Neuronal stem cell (in vitro differentiated cells): ENCODE measurements at regions not wholly inside any gene's neighbourhood (a gene's known extent, or its start where the extent isn't known, plus 50 kb on each side); places are given as distances from the start of the nearest gene placed in this dataset.

ENCODE experiments used
- DNase-seq: peaks from one replicate; pipeline ENCODE4 v3.0.0-alpha.2; 2013; ENCODE audit warnings: low spot score
- H2AFZ ChIP-seq: one replicate; pipeline ENCODE4 v1.6.1; 2013; ENCODE audit warnings: mild to moderate bottlenecking, low read length, inconsistent platforms
- H2AK5ac ChIP-seq: 2 replicates; pipeline ENCODE4 v1.6.1; 2013; ENCODE audit warnings: low read depth, mild to moderate bottlenecking, inconsistent platforms, low read length, moderate library complexity, mixed read lengths
- H2BK120ac ChIP-seq: 2 replicates; pipeline ENCODE4 v1.6.1; 2013; ENCODE audit warnings: low read depth, mild to moderate bottlenecking, inconsistent platforms, low read length, moderate library complexity, mixed read lengths
- H2BK12ac ChIP-seq: one replicate; pipeline ENCODE4 v1.6.1; 2013; ENCODE audit warnings: low read length, inconsistent platforms
- H2BK15ac ChIP-seq: 2 replicates; pipeline ENCODE4 v1.6.1; 2013; ENCODE audit warnings: mild to moderate bottlenecking, low read length, inconsistent platforms, mixed read lengths
- H2BK5ac ChIP-seq: one replicate; pipeline ENCODE4 v1.6.1; 2013; ENCODE audit warnings: inconsistent platforms, mild to moderate bottlenecking, low read length, moderate library complexity
- H3K14ac ChIP-seq: one replicate; pipeline ENCODE4 v1.6.1; 2013; ENCODE audit warnings: low read length, inconsistent platforms
- H3K18ac ChIP-seq: 2 replicates; pipeline ENCODE4 v1.6.1; 2013; ENCODE audit warnings: low read length, inconsistent platforms
- H3K23ac ChIP-seq: 2 replicates; pipeline ENCODE4 v1.6.1; 2013; ENCODE audit warnings: low read depth, mild to moderate bottlenecking, mixed read lengths, low read length, inconsistent platforms; ENCODE audit not compliant: poor library complexity
- H3K27ac ChIP-seq: replicated peaks from 3 replicates; pipeline ENCODE4 v1.5.1; 2013; ENCODE audit warnings: low read length, inconsistent platforms
- H3K27me3 ChIP-seq, 3 experiments: 2 replicates each; pipeline ENCODE4 v1.6.1; 2013; ENCODE audit warnings: low read length in 3 of 3, mild to moderate bottlenecking in 2 of 3, inconsistent platforms in 1 of 3, low read depth in 1 of 3, mixed read lengths in 1 of 3, moderate library complexity in 1 of 3; ENCODE audit not compliant: control insufficient read depth in 3 of 3, insufficient read depth in 3 of 3
- H3K36me3 ChIP-seq, 2 donors: replicated peaks in 1 of 2; 2 replicates each; pipeline ENCODE4 v1.6.1; 2013; ENCODE audit warnings: low read length in 2 of 2; ENCODE audit not compliant: control insufficient read depth in 2 of 2, insufficient read depth in 2 of 2
- H3K4ac ChIP-seq: 2 replicates; pipeline ENCODE4 v1.6.1; 2013; ENCODE audit warnings: inconsistent platforms, mild to moderate bottlenecking, low read length, moderate library complexity
- H3K4me1 ChIP-seq, 2 donors: 1 replicate in 1 of 2; 2 replicates in 1 of 2; pipeline ENCODE4 v1.6.1; 2013; ENCODE audit warnings: low read length in 2 of 2, low read depth in 1 of 2; ENCODE audit not compliant: control insufficient read depth in 2 of 2, insufficient read depth in 1 of 2
- H3K4me2 ChIP-seq: one replicate; pipeline ENCODE4 v1.6.1; 2013; ENCODE audit warnings: mild to moderate bottlenecking, low read length, inconsistent platforms; ENCODE audit not compliant: insufficient read depth, poor library complexity, severe bottlenecking
- H3K4me3 ChIP-seq, 2 donors: 2 replicates each; pipeline ENCODE4 v1.5.1; 2013; ENCODE audit warnings: low read length in 2 of 2, mild to moderate bottlenecking in 2 of 2, inconsistent platforms in 1 of 2, moderate library complexity in 1 of 2
- H3K79me1 ChIP-seq: one replicate; pipeline ENCODE4 v1.6.1; 2013; ENCODE audit warnings: low read depth, mild to moderate bottlenecking, inconsistent platforms, low read length, moderate library complexity
- H3K9ac ChIP-seq: one replicate; pipeline ENCODE4 v1.6.1; 2013; ENCODE audit warnings: mild to moderate bottlenecking, low read depth, low read length, inconsistent platforms; ENCODE audit not compliant: poor library complexity
- H3K9me3 ChIP-seq, 2 donors: replicated peaks in 1 of 2; 2 replicates each; pipeline versions ENCODE3 to v1.6.1; 2013; ENCODE audit warnings: low read length in 2 of 2, mild to moderate bottlenecking in 2 of 2, inconsistent platforms in 1 of 2, low read depth in 1 of 2, mixed read lengths in 1 of 2, moderate library complexity in 1 of 2; ENCODE audit not compliant: control insufficient read depth in 2 of 2, insufficient read depth in 1 of 2
- H4K8ac ChIP-seq: one replicate; pipeline ENCODE4 v1.6.1; 2013; ENCODE audit warnings: low read depth, mild to moderate bottlenecking, inconsistent platforms, low read length, moderate library complexity
- H4K91ac ChIP-seq: one replicate; pipeline ENCODE4 v1.6.1; 2013; ENCODE audit warnings: low read length, low read depth, mild to moderate bottlenecking, inconsistent platforms; ENCODE audit not compliant: poor library complexity
- WGBS, 2 donors: extraction: QIAGEN DNeasy Blood & Tissue Kit; methylation state at CpG; one replicate each; pipeline ENCODE4 v1.1.7; 2013; ENCODE audit warnings: missing lambda C conversion rate in 2 of 2, mixed read lengths in 1 of 2; ENCODE audit not compliant: insufficient read length in 2 of 2, insufficient replicate concordance in 1 of 2; ENCODE audit errors: extremely low coverage in 2 of 2; 5-methylcytosine and 5-hydroxymethylcytosine counted together

DNA sequence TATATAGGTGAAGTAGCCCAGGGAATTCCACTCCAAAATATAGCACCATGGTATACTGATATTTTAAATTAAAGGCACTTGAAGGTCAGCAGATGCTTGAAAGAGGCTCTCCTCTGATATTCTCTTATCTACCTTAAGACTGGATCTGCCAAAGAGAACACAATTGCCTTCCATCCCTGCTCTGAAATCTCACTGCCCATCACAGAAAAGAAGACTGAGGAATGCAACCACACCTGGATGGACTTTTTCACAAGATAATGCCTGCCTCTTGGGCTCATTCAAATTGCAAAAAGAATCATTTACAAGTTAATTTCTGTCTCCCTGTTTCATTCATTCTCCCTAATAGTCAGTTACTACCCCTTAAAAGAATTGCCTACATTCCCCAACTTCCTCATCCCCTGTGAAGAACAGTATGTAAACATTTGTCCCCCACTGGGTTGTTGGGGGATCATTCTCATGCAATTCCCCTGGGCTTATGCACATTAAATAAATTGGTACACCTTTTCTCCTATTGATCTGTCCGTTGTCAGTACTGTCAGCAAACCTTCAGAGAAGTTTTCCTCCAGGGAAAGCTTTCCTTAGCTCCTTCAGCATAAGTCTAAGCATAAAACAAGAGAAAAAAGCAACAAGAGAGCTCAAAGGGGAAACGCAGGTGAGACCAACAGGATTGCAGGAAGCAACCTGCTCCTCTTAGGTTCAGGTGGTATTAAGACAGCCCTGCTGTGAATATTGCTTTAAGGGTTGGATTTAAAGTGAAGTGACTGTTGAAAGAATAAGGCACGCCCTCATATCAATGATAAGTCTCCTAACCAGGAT lies 171.4 kb upstream of the SLC30A5 start:
- no peak overlapping the region for H3K4me3 ChIP-seq
- H3K79me1 ChIP-seq, result no peaks in the 10 kb centered on the region
- no CpG with 5 or more reads among the region's 3 CpGs for WGBS, 2 donors
- DNase-seq, result no peak
- no peak overlapping the region for H2BK5ac ChIP-seq
- H3K18ac ChIP-seq, result no peak overlapping the region
- no peak overlapping the region for H3K27ac ChIP-seq
- no peak overlapping the region for H2BK12ac ChIP-seq
- no peak overlapping the region for H4K91ac ChIP-seq
- no peak overlapping the region for H3K4ac ChIP-seq
- no peak overlapping the region for H3K14ac ChIP-seq
- no peak overlapping the region for H2AK5ac ChIP-seq
- no peak overlapping the region for H2BK15ac ChIP-seq
- peaks cover 0 to 2% of the 10 kb centered on the region in 2 donors for H3K9me3 ChIP-seq
- H3K23ac ChIP-seq, result no peak overlapping the region
- no peak overlapping the region for H3K4me2 ChIP-seq
- H3K9ac ChIP-seq, result no peak overlapping the region
- no peak overlapping the region for H2BK120ac ChIP-seq
- H3K4me1 ChIP-seq, result no peaks in the 10 kb centered on the region
- no peak overlapping the region for H4K8ac ChIP-seq
- no peaks in the 10 kb centered on the region for H3K27me3 ChIP-seq
- no peak overlapping the region for H2AFZ ChIP-seq
- no peaks in the 10 kb centered on the region for H3K36me3 ChIP-seq

DNA sequence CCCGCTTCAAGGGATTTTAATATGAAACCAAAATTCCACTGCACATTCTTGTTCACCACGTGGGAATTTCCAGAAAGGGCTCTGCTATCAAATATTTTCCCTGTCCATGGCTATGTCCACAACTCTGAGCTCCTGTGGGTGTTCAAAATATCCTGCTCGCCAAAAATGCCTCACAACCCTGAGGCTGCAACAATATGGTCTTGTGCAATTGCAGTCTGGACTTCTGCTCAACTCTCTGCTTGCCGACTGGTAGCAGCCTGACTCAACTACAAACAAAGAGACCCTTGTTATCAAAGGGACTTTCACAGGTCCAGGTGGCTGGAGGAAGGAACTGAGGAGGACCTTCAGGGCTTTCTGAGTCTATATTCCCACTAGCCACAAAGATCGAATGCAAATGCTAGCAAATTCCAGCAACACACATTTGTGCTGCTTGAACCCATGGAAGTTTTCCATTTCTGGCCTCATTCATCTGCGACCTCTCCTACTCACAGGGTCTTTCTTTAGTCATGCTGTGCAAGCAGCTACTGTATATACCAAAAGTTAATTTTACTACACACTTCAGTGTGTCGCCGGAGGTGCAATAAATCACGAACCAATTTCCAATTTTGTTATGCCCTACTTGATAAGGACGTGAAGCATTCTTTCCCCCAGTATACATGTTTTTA lies 169.2 kb upstream of the SLC30A5 start:
- Histone ChIP-seq H3K27me3 (no peaks in the 10 kb centered on the region), H2BK15ac (no peak overlapping the region), H3K4me1 (no peaks in the 10 kb centered on the region), H4K91ac (no peak overlapping the region), H3K14ac (no peak overlapping the region), H3K4me2 (no peak overlapping the region), H3K9me3 (no peaks in the 10 kb centered on the region), H2AFZ (no peak overlapping the region), H3K27ac (no peak overlapping the region), H4K8ac (no peak overlapping the region), H3K4ac (no peak overlapping the region), H2AK5ac (no peak overlapping the region), H3K9ac (no peak overlapping the region), H2BK5ac (no peak overlapping the region), H2BK120ac (no peak overlapping the region), H3K79me1 (no peaks in the 10 kb centered on the region), H3K18ac (no peak overlapping the region), H3K36me3 (no peaks in the 10 kb centered on the region), H2BK12ac (no peak overlapping the region), H3K23ac (no peak overlapping the region), H3K4me3 (no peak overlapping the region)
- no CpG with 5 or more reads among the region's 10 CpGs for WGBS, 2 donors
- DNase-seq, result no peak

DNA sequence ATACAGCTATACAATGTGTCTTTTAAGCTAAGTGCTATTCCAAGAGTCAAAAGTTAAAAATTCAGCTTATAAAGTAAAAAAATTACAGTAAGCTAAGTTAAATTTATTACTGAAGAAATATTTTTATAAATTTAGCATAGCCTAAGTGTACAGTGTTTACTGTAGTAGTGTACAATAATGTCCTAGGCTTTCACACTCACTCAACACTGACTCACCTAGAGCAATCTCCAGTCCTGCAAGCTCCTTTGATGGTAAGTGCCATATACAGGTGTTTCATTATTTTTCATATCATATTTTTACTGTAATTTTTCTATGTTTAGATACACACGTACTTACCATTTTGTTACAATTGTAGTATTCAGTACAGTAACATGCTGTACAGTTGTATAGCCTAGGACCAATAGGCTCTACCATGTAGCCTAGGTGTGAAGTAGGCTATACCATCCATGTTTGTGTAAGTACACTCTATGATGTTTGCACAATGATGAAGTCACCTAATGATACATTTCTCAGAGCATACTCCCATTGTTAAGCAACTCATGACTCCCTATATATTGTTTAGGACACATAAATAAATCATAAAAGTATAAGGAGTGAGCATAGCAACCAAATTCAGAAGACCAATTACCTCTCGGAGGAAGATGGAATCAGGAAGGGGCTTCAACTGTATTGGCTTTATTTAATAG lies 165.1 kb upstream of the SLC30A5 start:
- no peak overlapping the region for H3K9ac ChIP-seq
- H3K4me1 ChIP-seq, result no peaks in the 10 kb centered on the region
- no peak overlapping the region for H2AK5ac ChIP-seq
- peaks cover 11 to 16% of the 10 kb centered on the region in 2 donors for H3K9me3 ChIP-seq
- H3K4me3 ChIP-seq, result no peak overlapping the region
- WGBS, 2 donors, result no CpG with 5 or more reads among the region's 2 CpGs
- no peak overlapping the region for H4K91ac ChIP-seq
- H3K18ac ChIP-seq, result no peak overlapping the region
- no peaks in the 10 kb centered on the region for H3K36me3 ChIP-seq
- H3K79me1 ChIP-seq, result no peaks in the 10 kb centered on the region
- H3K27ac ChIP-seq, result no peak overlapping the region
- H2BK15ac ChIP-seq, result no peak overlapping the region
- H3K14ac ChIP-seq, result no peak overlapping the region
- H4K8ac ChIP-seq, result no peak overlapping the region
- H2BK12ac ChIP-seq, result no peak overlapping the region
- H2BK120ac ChIP-seq, result no peak overlapping the region
- no peak for DNase-seq
- H3K4ac ChIP-seq, result no peak overlapping the region
- H3K23ac ChIP-seq, result no peak overlapping the region
- no peaks in the 10 kb centered on the region for H3K27me3 ChIP-seq
- H2AFZ ChIP-seq, result no peak overlapping the region
- no peak overlapping the region for H2BK5ac ChIP-seq
- no peak overlapping the region for H3K4me2 ChIP-seq

DNA sequence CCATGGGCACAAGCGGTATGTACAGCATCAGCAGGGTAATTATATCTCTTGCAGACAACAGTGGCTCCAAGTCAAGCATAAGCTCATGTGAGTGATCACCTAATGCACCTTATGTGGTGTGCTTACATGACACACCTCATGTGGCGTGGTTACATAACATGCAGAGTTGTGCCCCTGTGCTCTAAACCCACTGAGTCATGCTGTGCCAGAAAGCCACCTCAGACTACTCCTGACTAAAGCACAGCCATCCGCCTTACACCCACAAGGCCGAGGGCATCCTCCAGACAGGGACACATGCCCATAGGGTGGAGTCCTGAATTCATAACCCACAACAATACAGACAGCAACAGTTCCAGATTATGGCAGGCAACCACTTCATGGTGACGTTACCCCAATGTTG lies 163.7 kb upstream of the SLC30A5 start:
- H3K18ac ChIP-seq, result no peak overlapping the region
- no peak overlapping the region for H3K4me2 ChIP-seq
- no peaks in the 10 kb centered on the region for H3K79me1 ChIP-seq
- H3K14ac ChIP-seq, result no peak overlapping the region
- H3K4me1 ChIP-seq, result no peaks in the 10 kb centered on the region
- H2BK120ac ChIP-seq, result no peak overlapping the region
- DNase-seq, result no peak
- no peak overlapping the region for H2BK12ac ChIP-seq
- H3K9me3 ChIP-seq, result peaks cover 11 to 19% of the 10 kb centered on the region in 2 donors
- H2AFZ ChIP-seq, result no peak overlapping the region
- no peak overlapping the region for H4K8ac ChIP-seq
- no peak overlapping the region for H3K4ac ChIP-seq
- no peaks in the 10 kb centered on the region for H3K36me3 ChIP-seq
- no peak overlapping the region for H3K27ac ChIP-seq
- H3K9ac ChIP-seq, result no peak overlapping the region
- H3K4me3 ChIP-seq, result no peak overlapping the region
- WGBS, 2 donors, result no CpG with 5 or more reads among the region's 5 CpGs
- H4K91ac ChIP-seq, result no peak overlapping the region
- H2BK5ac ChIP-seq, result no peak overlapping the region
- H2BK15ac ChIP-seq, result no peak overlapping the region
- H2AK5ac ChIP-seq, result no peak overlapping the region
- H3K23ac ChIP-seq, result no peak overlapping the region
- H3K27me3 ChIP-seq, result no peaks in the 10 kb centered on the region
